HCT116 (cell line): ENCODE measurements at regions not wholly inside any gene's neighbourhood (a gene's known extent, or its start where the extent isn't known, plus 50 kb on each side); places are given as distances from the start of the nearest gene placed in this dataset.

Source experiments
- ATAC-seq: fragments of 200-7000 bp; cut with Tn5 transposase; 2 replicates; pipeline ENCODE4 v1.9.1; 2020; ENCODE audit warnings: mild to moderate bottlenecking, moderate library complexity
- BruUV-seq: library from RNA; stranded (reverse); fragments of 400-500 nt; replicated peaks from 2 replicates; lab custom pipeline; 2021; lab: Mats Ljungman, UMichigan
- CTCF ChIA-PET: fragments of 300-600 bp; sonication (Branson Sonifier 250); formaldehyde crosslinking; loops from one replicate; lab custom pipeline; 2021; ENCODE audit warnings: antibody characterized with exemption; lab: Charles Lee
- POLR2A ChIA-PET: fragments of 300-600, 350-600 bp; sonication (Branson Sonifier 250); formaldehyde crosslinking; loops from one replicate; lab custom pipeline; 2021; ENCODE audit warnings: antibody characterized with exemption; lab: Charles Lee
- RAD21 ChIA-PET, 2 experiments: fragments of 300-600 bp; sonication (Branson Sonifier 250); formaldehyde crosslinking; loops; one replicate each; lab custom pipeline; 2023; ENCODE audit warnings: low total read pairs in 2 of 2; ENCODE audit not compliant: uncharacterized antibody in 2 of 2, unreplicated experiment in 2 of 2, low non-redundant PET in 1 of 2; lab: Charles Lee
- DNase-seq: peaks from one replicate; pipeline ENCODE4 v3.0.0-alpha.2; 2010; ENCODE audit warnings: low read depth, low spot score
- H2AFZ ChIP-seq: fragments of 200-600 bp; shearing (Covaris generic), sonication (generic); 2 replicates; pipeline ENCODE4 v1.6.1; 2017; ENCODE audit warnings: low read depth, mixed run types, mixed read lengths, antibody characterized with exemption, low read length; ENCODE audit not compliant: poor library complexity, severe bottlenecking
- H3K27ac ChIP-seq: 2 replicates; pipeline ENCODE4 v1.5.1; 2012; ENCODE audit warnings: low read depth, low read length
- H3K27me3 ChIP-seq: fragments of 200-600 bp; sonication (generic); 2 replicates; pipeline ENCODE4 v1.6.1; 2016; ENCODE audit warnings: mixed run types, low read length, mixed read lengths; ENCODE audit not compliant: insufficient read depth
- H3K36me3 ChIP-seq, 2 experiments: fragments of 200-500 bp in 1 of 2; fragments of 200-600 bp in 1 of 2; sonication (Bioruptor generic) in 1 of 2; sonication (generic) in 1 of 2; 2 replicates each; pipeline versions ENCODE4 v1.5.1 to v1.6.1; 2014 to 2016; ENCODE audit warnings: low read length in 2 of 2, inconsistent platforms in 1 of 2, mixed read lengths in 1 of 2, mixed run types in 1 of 2; ENCODE audit not compliant: insufficient read depth in 2 of 2, control insufficient read depth in 1 of 2
- H3K4me1 ChIP-seq, 2 experiments: fragments of 200-600 bp in 1 of 2; sonication (generic) in 1 of 2; 2 replicates each; pipeline versions ENCODE4 v1.5.1 to v1.6.1; 2012 to 2017; ENCODE audit warnings: low read length in 2 of 2, inconsistent platforms in 1 of 2, mild to moderate bottlenecking in 1 of 2, mixed read lengths in 1 of 2, mixed run types in 1 of 2, moderate library complexity in 1 of 2; ENCODE audit not compliant: insufficient read depth in 2 of 2, control insufficient read depth in 1 of 2
- H3K4me2 ChIP-seq: fragments of 200-600 bp; sonication (generic); 2 replicates; pipeline ENCODE4 v1.6.1; 2017; ENCODE audit warnings: mixed run types, low read length, mixed read lengths
- H3K4me3 ChIP-seq, 2 experiments: fragments of 200-600 bp in 1 of 2; sonication (generic) in 1 of 2; replicated peaks in 1 of 2; 2 replicates each; pipeline ENCODE4 v1.5.1; 2011 to 2016; ENCODE audit warnings: low read length in 2 of 2, control low read depth in 1 of 2, low read depth in 1 of 2, mild to moderate bottlenecking in 1 of 2, mixed read lengths in 1 of 2, mixed run types in 1 of 2
- H3K79me2 ChIP-seq: fragments of 200-600 bp; sonication (generic); 2 replicates; pipeline ENCODE4 v1.6.1; 2017; ENCODE audit warnings: mild to moderate bottlenecking, mixed run types, low read length, moderate library complexity, mixed read lengths; ENCODE audit not compliant: insufficient read depth
- H3K9ac ChIP-seq: fragments of 200-600 bp; sonication (generic); 2 replicates; pipeline ENCODE4 v1.6.1; 2016; ENCODE audit warnings: low read length, mixed read lengths
- H3K9me2 ChIP-seq: fragments of 200-600 bp; sonication (generic), shearing (Covaris generic); 2 replicates; pipeline ENCODE4 v1.6.1; 2017; ENCODE audit warnings: mixed run types, mild to moderate bottlenecking, moderate library complexity; ENCODE audit not compliant: insufficient read depth
- H3K9me3 ChIP-seq, 2 experiments: fragments of 200-500 bp in 1 of 2; fragments of 200-600 bp in 1 of 2; sonication (Bioruptor generic) in 1 of 2; sonication (generic) in 1 of 2; 2 replicates each; pipeline ENCODE4 v1.6.1; 2014 to 2017; ENCODE audit warnings: low read length in 2 of 2, mixed read lengths in 2 of 2, inconsistent platforms in 1 of 2, low read depth in 1 of 2, mild to moderate bottlenecking in 1 of 2, mixed run types in 1 of 2, moderate library complexity in 1 of 2; ENCODE audit not compliant: control insufficient read depth in 1 of 2, insufficient read depth in 1 of 2
- H4K20me1 ChIP-seq: fragments of 200-600 bp; sonication (generic), shearing (Covaris generic); 2 replicates; pipeline ENCODE4 v1.6.1; 2017; ENCODE audit warnings: mixed run types, mild to moderate bottlenecking, moderate library complexity; ENCODE audit not compliant: insufficient read depth
- CBX3 ChIP-seq: IDR thresholded peaks from 2 replicates; pipeline ENCODE4 v1.6.1; 2012; ENCODE audit warnings: low read depth
- CEBPB ChIP-seq: IDR thresholded peaks from 2 replicates; pipeline ENCODE4 v1.6.1; 2012; ENCODE audit warnings: low read depth
- EZH2 ChIP-seq: fragments of 200-600 bp; sonication (generic); IDR thresholded peaks from 2 replicates; pipeline ENCODE4 v1.6.1; 2017; ENCODE audit warnings: antibody characterized with exemption, mixed run types
- FOSL1 ChIP-seq: IDR thresholded peaks from 2 replicates; pipeline ENCODE4 v1.6.1; 2012; ENCODE audit warnings: low read depth
- SRF ChIP-seq: IDR thresholded peaks from 2 replicates; pipeline ENCODE4 v1.6.1; 2012; ENCODE audit warnings: low read depth
- TCF7L2 ChIP-seq: IDR thresholded peaks from 2 replicates; pipeline ENCODE4 v1.7.0; 2011; ENCODE audit warnings: borderline replicate concordance, inconsistent platforms; ENCODE audit not compliant: insufficient read depth, insufficient read length; ENCODE audit errors: extremely low read depth
- intact Hi-C: fragments of 100-400 bp; cut with micrococcal nuclease; formaldehyde crosslinking; loops from 2 replicates; pipeline ENCODE4 v1.10.0; 2022
- TF ChIP-seq, protein P1 (sequence below): IDR thresholded peaks from 2 replicates; pipeline ENCODE4 v1.6.1; 2011; ENCODE audit warnings: mild to moderate bottlenecking, low read length, moderate library complexity; ENCODE audit not compliant: insufficient replicate concordance; ENCODE audit errors: extremely low read depth
- TF ChIP-seq, protein P2 (sequence below), 3 experiments: fragments of 200-600 bp in 1 of 3; sonication (generic) in 1 of 3; IDR thresholded peaks in 2 of 3; conservative IDR thresholded peaks in 1 of 3; 2 replicates each; pipeline ENCODE4 v1.5.1; 2012 to 2017; ENCODE audit warnings: low read depth in 2 of 3, low read length in 2 of 3, antibody characterized with exemption in 1 of 3, borderline replicate concordance in 1 of 3, control low read depth in 1 of 3, mild to moderate bottlenecking in 1 of 3, mixed read lengths in 1 of 3, mixed run types in 1 of 3, moderate library complexity in 1 of 3; ENCODE audit not compliant: insufficient read depth in 1 of 3

DNA sequence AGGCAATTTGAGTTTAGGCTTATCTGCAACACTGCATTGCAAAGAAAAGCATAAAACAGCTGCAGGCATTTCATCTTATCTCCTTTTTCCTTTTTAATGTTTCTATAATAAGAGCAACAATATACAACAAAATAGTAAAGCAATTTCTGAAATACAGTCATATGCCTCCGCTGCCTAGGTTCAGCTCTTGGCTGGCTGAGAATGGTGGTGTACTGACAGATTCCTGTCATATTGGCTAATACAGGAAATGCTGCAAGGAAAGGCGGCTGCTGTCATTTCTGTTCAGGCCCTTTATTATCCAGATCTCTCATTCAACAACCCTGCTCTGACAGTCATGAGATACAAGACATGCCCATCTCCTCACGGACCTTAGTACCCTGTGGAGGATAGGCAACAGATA, 677.0 kb downstream of the TAF11L14 start:
- H3K9me3 ChIP-seq = peaks cover 0 to 9% of the 10 kb centered on the region in 2 experiments; a peak in 1 of 4 replicates
- no peaks in the 10 kb centered on the region for H4K20me1 ChIP-seq
- H3K36me3 ChIP-seq = no peaks in the 10 kb centered on the region
- H3K9me2 ChIP-seq = no peaks in the 10 kb centered on the region
- ChIA-PET CTCF (no interaction called here), RAD21 (no interaction called here)
- no peak overlapping the region for H2AFZ ChIP-seq
- DNase-seq = no peak
- H3K9ac ChIP-seq = no peak overlapping the region
- intact Hi-C loops = no loop called here
- no peaks in the 10 kb centered on the region for H3K27me3 ChIP-seq
- H3K79me2 ChIP-seq = no peaks in the 10 kb centered on the region
- no peak overlapping the region for H3K27ac ChIP-seq
- no peak overlapping the region for H3K4me2 ChIP-seq
- H3K4me3 ChIP-seq = no peak overlapping the region
- TF ChIP-seq TCF7L2 (no peak), CBX3 (no peak), EZH2 (no peak), CEBPB (no peak), FOSL1 (no peak), SRF (no peak)
- TF ChIP-seq, protein P1, sequence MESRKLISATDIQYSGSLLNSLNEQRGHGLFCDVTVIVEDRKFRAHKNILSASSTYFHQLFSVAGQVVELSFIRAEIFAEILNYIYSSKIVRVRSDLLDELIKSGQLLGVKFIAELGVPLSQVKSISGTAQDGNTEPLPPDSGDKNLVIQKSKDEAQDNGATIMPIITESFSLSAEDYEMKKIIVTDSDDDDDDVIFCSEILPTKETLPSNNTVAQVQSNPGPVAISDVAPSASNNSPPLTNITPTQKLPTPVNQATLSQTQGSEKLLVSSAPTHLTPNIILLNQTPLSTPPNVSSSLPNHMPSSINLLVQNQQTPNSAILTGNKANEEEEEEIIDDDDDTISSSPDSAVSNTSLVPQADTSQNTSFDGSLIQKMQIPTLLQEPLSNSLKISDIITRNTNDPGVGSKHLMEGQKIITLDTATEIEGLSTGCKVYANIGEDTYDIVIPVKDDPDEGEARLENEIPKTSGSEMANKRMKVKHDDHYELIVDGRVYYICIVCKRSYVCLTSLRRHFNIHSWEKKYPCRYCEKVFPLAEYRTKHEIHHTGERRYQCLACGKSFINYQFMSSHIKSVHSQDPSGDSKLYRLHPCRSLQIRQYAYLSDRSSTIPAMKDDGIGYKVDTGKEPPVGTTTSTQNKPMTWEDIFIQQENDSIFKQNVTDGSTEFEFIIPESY = no peak
- TF ChIP-seq, protein P2, sequence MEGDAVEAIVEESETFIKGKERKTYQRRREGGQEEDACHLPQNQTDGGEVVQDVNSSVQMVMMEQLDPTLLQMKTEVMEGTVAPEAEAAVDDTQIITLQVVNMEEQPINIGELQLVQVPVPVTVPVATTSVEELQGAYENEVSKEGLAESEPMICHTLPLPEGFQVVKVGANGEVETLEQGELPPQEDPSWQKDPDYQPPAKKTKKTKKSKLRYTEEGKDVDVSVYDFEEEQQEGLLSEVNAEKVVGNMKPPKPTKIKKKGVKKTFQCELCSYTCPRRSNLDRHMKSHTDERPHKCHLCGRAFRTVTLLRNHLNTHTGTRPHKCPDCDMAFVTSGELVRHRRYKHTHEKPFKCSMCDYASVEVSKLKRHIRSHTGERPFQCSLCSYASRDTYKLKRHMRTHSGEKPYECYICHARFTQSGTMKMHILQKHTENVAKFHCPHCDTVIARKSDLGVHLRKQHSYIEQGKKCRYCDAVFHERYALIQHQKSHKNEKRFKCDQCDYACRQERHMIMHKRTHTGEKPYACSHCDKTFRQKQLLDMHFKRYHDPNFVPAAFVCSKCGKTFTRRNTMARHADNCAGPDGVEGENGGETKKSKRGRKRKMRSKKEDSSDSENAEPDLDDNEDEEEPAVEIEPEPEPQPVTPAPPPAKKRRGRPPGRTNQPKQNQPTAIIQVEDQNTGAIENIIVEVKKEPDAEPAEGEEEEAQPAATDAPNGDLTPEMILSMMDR (IDR thresholded peaks at IDR 0.05 in 2 of 3, conservative IDR thresholded peaks at IDR 0.05 in 1 of 3; ENCODE audit: borderline replicate concordance in 1 of 3, insufficient read depth in 1 of 3, low read depth in 2 of 3, low read length in 2 of 3) = no peak
- TF ChIP-seq, all 23 proteins: peak for 0
- no peaks in the 10 kb centered on the region for H3K4me1 ChIP-seq
- POLR2A ChIA-PET = no interaction called here
- BruUV-seq = no TSS peak
- ATAC-seq = no peak
